SK-N-SH (cell line): ENCODE measurements at regions not wholly inside any gene's neighbourhood (a gene's known extent, or its start where the extent isn't known, plus 50 kb on each side); places are given as distances from the start of the nearest gene placed in this dataset.

Experiments
- CHD2 ChIP-seq: fragments of 150-350 bp; IDR thresholded peaks from 2 replicates; pipeline ENCODE4 v1.6.1; 2018; ENCODE audit warnings: low read length; ENCODE audit not compliant: partially characterized antibody
- POLR2AphosphoS5 ChIP-seq: IDR thresholded peaks from 2 replicates; pipeline ENCODE4 v1.6.1; 2012; ENCODE audit warnings: low read depth, low read length
- RFX5 ChIP-seq: IDR thresholded peaks from 2 replicates; pipeline ENCODE4 v1.6.1; 2012; ENCODE audit warnings: mild to moderate bottlenecking, improper control_type of control experiment, low read length
- TF ChIP-seq, protein P1 (sequence below): fragments of 200-600 bp; sonication (generic); IDR thresholded peaks from 2 replicates; pipeline ENCODE4 v1.6.1; 2017; ENCODE audit warnings: antibody characterized with exemption, mild to moderate bottlenecking, moderate library complexity
- TF ChIP-seq, protein P2 (sequence below): IDR thresholded peaks from 2 replicates; pipeline ENCODE4 v1.6.1; 2012; ENCODE audit warnings: mild to moderate bottlenecking, low read depth, low read length, moderate library complexity

DNA sequence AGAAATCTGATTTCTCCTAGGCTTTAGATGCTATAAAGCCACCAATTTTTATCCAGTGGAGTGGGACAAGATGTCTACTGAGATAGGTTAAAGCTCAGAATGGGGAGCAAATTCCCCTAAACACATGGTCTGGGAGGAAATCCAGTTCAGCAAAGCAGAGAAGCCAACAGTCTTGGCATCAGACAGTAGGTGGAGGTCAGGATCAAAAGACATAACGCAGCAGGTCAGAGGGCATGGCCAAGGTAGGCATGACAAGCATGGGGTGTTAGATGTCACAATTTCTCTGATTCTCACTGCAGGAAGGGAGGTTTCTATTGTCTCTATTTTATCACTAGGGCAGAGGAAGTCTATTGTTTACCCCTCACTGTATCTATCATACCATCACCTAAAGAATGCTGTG is 288.2 kb downstream of the ACTL7B start:
- no peak for TF ChIP-seq RFX5
- no peak for TF ChIP-seq POLR2AphosphoS5
- TF ChIP-seq CHD2: no peak
- TF ChIP-seq, protein P1, sequence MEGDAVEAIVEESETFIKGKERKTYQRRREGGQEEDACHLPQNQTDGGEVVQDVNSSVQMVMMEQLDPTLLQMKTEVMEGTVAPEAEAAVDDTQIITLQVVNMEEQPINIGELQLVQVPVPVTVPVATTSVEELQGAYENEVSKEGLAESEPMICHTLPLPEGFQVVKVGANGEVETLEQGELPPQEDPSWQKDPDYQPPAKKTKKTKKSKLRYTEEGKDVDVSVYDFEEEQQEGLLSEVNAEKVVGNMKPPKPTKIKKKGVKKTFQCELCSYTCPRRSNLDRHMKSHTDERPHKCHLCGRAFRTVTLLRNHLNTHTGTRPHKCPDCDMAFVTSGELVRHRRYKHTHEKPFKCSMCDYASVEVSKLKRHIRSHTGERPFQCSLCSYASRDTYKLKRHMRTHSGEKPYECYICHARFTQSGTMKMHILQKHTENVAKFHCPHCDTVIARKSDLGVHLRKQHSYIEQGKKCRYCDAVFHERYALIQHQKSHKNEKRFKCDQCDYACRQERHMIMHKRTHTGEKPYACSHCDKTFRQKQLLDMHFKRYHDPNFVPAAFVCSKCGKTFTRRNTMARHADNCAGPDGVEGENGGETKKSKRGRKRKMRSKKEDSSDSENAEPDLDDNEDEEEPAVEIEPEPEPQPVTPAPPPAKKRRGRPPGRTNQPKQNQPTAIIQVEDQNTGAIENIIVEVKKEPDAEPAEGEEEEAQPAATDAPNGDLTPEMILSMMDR: no peak
- TF ChIP-seq, protein P2, sequence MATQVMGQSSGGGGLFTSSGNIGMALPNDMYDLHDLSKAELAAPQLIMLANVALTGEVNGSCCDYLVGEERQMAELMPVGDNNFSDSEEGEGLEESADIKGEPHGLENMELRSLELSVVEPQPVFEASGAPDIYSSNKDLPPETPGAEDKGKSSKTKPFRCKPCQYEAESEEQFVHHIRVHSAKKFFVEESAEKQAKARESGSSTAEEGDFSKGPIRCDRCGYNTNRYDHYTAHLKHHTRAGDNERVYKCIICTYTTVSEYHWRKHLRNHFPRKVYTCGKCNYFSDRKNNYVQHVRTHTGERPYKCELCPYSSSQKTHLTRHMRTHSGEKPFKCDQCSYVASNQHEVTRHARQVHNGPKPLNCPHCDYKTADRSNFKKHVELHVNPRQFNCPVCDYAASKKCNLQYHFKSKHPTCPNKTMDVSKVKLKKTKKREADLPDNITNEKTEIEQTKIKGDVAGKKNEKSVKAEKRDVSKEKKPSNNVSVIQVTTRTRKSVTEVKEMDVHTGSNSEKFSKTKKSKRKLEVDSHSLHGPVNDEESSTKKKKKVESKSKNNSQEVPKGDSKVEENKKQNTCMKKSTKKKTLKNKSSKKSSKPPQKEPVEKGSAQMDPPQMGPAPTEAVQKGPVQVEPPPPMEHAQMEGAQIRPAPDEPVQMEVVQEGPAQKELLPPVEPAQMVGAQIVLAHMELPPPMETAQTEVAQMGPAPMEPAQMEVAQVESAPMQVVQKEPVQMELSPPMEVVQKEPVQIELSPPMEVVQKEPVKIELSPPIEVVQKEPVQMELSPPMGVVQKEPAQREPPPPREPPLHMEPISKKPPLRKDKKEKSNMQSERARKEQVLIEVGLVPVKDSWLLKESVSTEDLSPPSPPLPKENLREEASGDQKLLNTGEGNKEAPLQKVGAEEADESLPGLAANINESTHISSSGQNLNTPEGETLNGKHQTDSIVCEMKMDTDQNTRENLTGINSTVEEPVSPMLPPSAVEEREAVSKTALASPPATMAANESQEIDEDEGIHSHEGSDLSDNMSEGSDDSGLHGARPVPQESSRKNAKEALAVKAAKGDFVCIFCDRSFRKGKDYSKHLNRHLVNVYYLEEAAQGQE: no peak
